GM21723 (cell line): ENCODE measurements at regions not wholly inside any gene's neighbourhood (a gene's known extent, or its start where the extent isn't known, plus 50 kb on each side); places are given as distances from the start of the nearest gene placed in this dataset.
A peak's percentile ranks its signal among the peaks of the same experiment; 100 is the strongest.
"Not testable (repeated sequence)": the region's sequence is repeated elsewhere in the genome, so short reads cannot be mapped to it uniquely, and the experiment has no call there.

ENCODE experiments used
- ATAC-seq: cut with Tn5 transposase; IDR thresholded peaks from one replicate; pipeline ENCODE4 v1.9.1; 2021; ENCODE audit warnings: mild to moderate bottlenecking, moderate library complexity; ENCODE audit not compliant: unreplicated experiment

GRCh38 chr3:103421460-103421859 is 986.6 kb downstream of the ZPLD1 start:
- no peak for ATAC-seq

- ATAC-seq: no peak
Measured at GRCh38 chr3:103437883-103438282, 1003.1 kb downstream of the ZPLD1 start.

- ATAC-seq: peak; percentile 84
Measured at GRCh38 chr3:103440539-103441203, 1005.9 kb downstream of the ZPLD1 start.

- no peak for ATAC-seq
Measured at GRCh38 chr3:103446953-103447629, 1012.3 kb downstream of the ZPLD1 start.

GRCh38 chr3:103453152-103453551 is 1018.3 kb downstream of the ZPLD1 start:
- ATAC-seq: no peak

- no peak for ATAC-seq
Measured at GRCh38 chr3:103459815-103460214, 1025.0 kb downstream of the ZPLD1 start.

GRCh38 chr3:103470498-103470897 is 1035.7 kb downstream of the ZPLD1 start:
- no peak for ATAC-seq

GRCh38 chr3:103494011-103494410 is 1059.2 kb downstream of the ZPLD1 start:
- no peak for ATAC-seq

- ATAC-seq: no peak
Measured at GRCh38 chr3:103494512-103494911, 1059.7 kb downstream of the ZPLD1 start.

GRCh38 chr3:103495186-103495585 is 1060.4 kb downstream of the ZPLD1 start:
- no peak for ATAC-seq

- no peak for ATAC-seq
Measured at GRCh38 chr3:103499132-103499900, 1064.5 kb downstream of the ZPLD1 start.

GRCh38 chr3:103499967-103500366 is 1065.2 kb downstream of the ZPLD1 start:
- no peak for ATAC-seq

- no peak for ATAC-seq
Measured at GRCh38 chr3:103510760-103511159, 1075.9 kb downstream of the ZPLD1 start.

GRCh38 chr3:103511891-103512290 is 1077.1 kb downstream of the ZPLD1 start:
- no peak for ATAC-seq

- no peak for ATAC-seq
Measured at GRCh38 chr3:103512595-103512994, 1077.8 kb downstream of the ZPLD1 start.

GRCh38 chr3:103513003-103513402 is 1078.2 kb downstream of the ZPLD1 start:
- no peak for ATAC-seq

- no peak for ATAC-seq
Measured at GRCh38 chr3:103515116-103515515, 1080.3 kb downstream of the ZPLD1 start.

GRCh38 chr3:103516950-103517349 is 1082.1 kb downstream of the ZPLD1 start:
- no peak for ATAC-seq

GRCh38 chr3:103531327-103531726 is 1096.5 kb downstream of the ZPLD1 start:
- ATAC-seq: not testable (repeated sequence)

- no peak for ATAC-seq
Measured at GRCh38 chr3:103532986-103533385, 1098.2 kb downstream of the ZPLD1 start.

- ATAC-seq: no peak
Measured at GRCh38 chr3:103554451-103554850, 1119.6 kb downstream of the ZPLD1 start.

- not testable (repeated sequence) for ATAC-seq
Measured at GRCh38 chr3:103564116-103564515, 1129.3 kb downstream of the ZPLD1 start.
